ENCODE measurements at regions not wholly inside any gene's neighbourhood (a gene's known extent, or its start where the extent isn't known, plus 50 kb on each side); places are given as distances from the start of the nearest gene placed in this dataset.
"Not testable (repeated sequence)": the region's sequence is repeated elsewhere in the genome, so short reads cannot be mapped to it uniquely, and the experiment has no call there.

GRCh38 chr2:107570876-107571275 is 255.8 kb upstream of the RGPD4 start:
- no peaks in the 10 kb centered on the region for H3K9me3 ChIP-seq
- intact Hi-C loops (cut with DNase I; ENCODE audit: low total_unique reads) = no loop called here
- no peak overlapping the region for H3K4me3 ChIP-seq
- no peaks in the 10 kb centered on the region for H3K4me1 ChIP-seq
- TF ChIP-seq POLR2A (IDR thresholded peaks at IDR 0.05) (no peak), CTCF (IDR thresholded peaks at IDR 0.05) (no peak)
- H3K27me3 ChIP-seq = no peaks in the 10 kb centered on the region
- DNase-seq = no peak
- no peaks in the 10 kb centered on the region for H3K36me3 ChIP-seq
- no peak overlapping the region for H3K27ac ChIP-seq

- H3K4me1 ChIP-seq; DNase-seq; H3K36me3 ChIP-seq; H3K4me3 ChIP-seq; intact Hi-C loops (cut with DNase I; ENCODE audit: low total_unique reads); H3K27ac ChIP-seq; H3K9me3 ChIP-seq; H3K27me3 ChIP-seq: not testable (repeated sequence)
These were observed 253.8 kb upstream of the RGPD4 start for GRCh38 chr2:107572890-107573289.

- Histone ChIP-seq H3K36me3 (no peaks in the 10 kb centered on the region), H3K27me3 (no peaks in the 10 kb centered on the region), H3K9me3 (no peaks in the 10 kb centered on the region), H3K4me1 (no peaks in the 10 kb centered on the region), H3K27ac (no peak overlapping the region), H3K4me3 (no peak overlapping the region)
- no peak for TF ChIP-seq CTCF (IDR thresholded peaks at IDR 0.05)
- TF ChIP-seq POLR2A (IDR thresholded peaks at IDR 0.05) = no peak
- intact Hi-C loops (cut with DNase I; ENCODE audit: low total_unique reads) = no loop called here
- no peak for DNase-seq
These were observed 249.7 kb upstream of the RGPD4 start for GRCh38 chr2:107576991-107577390.

GRCh38 chr2:107582487-107582886 is 244.2 kb upstream of the RGPD4 start:
- H3K9me3 ChIP-seq = no peaks in the 10 kb centered on the region
- no peak for DNase-seq
- no peaks in the 10 kb centered on the region for H3K4me1 ChIP-seq
- no peaks in the 10 kb centered on the region for H3K27me3 ChIP-seq
- no peaks in the 10 kb centered on the region for H3K36me3 ChIP-seq
- intact Hi-C loops (cut with DNase I; ENCODE audit: low total_unique reads) = no loop called here
- TF ChIP-seq POLR2A (IDR thresholded peaks at IDR 0.05) (no peak), CTCF (IDR thresholded peaks at IDR 0.05) (no peak)
- no peak overlapping the region for H3K27ac ChIP-seq
- H3K4me3 ChIP-seq = no peak overlapping the region

GRCh38 chr2:107584577-107584976 is 242.1 kb upstream of the RGPD4 start:
- no peaks in the 10 kb centered on the region for H3K4me1 ChIP-seq
- no peak for DNase-seq
- no peak overlapping the region for H3K27ac ChIP-seq
- no peak overlapping the region for H3K4me3 ChIP-seq
- no peaks in the 10 kb centered on the region for H3K9me3 ChIP-seq
- no peaks in the 10 kb centered on the region for H3K36me3 ChIP-seq
- intact Hi-C loops (cut with DNase I; ENCODE audit: low total_unique reads) = no loop called here
- no peak for TF ChIP-seq CTCF (IDR thresholded peaks at IDR 0.05)
- no peak for TF ChIP-seq POLR2A (IDR thresholded peaks at IDR 0.05)
- no peaks in the 10 kb centered on the region for H3K27me3 ChIP-seq

DNA sequence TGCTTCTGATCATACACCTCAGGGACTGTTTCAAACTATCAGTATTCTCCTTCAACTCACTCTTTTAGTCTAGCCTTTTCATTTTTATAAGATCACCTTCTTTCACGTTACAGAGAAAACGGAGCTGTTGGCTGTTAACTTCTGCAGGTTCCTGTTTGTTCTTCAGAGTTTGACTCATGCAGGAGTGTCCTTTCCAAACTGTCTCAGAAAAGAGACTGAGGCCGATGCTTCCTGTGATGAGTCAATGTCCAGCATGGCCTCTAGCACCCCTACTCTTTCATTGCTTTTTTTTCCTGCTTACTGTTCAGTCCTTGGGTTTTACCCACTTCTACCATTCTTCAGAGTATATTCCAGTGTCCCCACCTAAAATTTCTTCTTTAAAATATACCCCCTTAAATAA is 240.8 kb upstream of the RGPD4 start:
- Histone ChIP-seq H3K27me3 (no peaks in the 10 kb centered on the region), H3K36me3 (no peaks in the 10 kb centered on the region), H3K4me1 (no peaks in the 10 kb centered on the region), H3K9me3 (no peaks in the 10 kb centered on the region), H3K27ac (no peak overlapping the region), H3K4me3 (no peak overlapping the region)
- intact Hi-C loops (cut with DNase I; ENCODE audit: low total_unique reads) = no loop called here
- no peak for DNase-seq
- TF ChIP-seq CTCF (IDR thresholded peaks at IDR 0.05) (no peak), POLR2A (IDR thresholded peaks at IDR 0.05) (no peak)

Data from uterus (tissue), 3 donors.